Left colon (tissue), 2 donors: ENCODE measurements at regions not wholly inside any gene's neighbourhood (a gene's known extent, or its start where the extent isn't known, plus 50 kb on each side); places are given as distances from the start of the nearest gene placed in this dataset.

Source experiments
- ATAC-seq: fragments of 200-7000 bp; cut with Tn5 transposase; one replicate; pipeline ENCODE4 v1.9.1; 2020; ENCODE audit warnings: mild to moderate bottlenecking, moderate library complexity
- DNase-seq, 2 donors: peaks; one replicate each; pipeline ENCODE4 v3.0.0-alpha.2; 2020
- intact Hi-C, 2 donors: fragments of 100-400 bp; cut with DNase I in 1 of 2; cut with micrococcal nuclease in 1 of 2; formaldehyde crosslinking; loops; one replicate each; pipeline versions ENCODE4 v1.11.2 to v1.14.0; 2022; cut with DNase I, micrococcal nuclease
- donor health status: DM: no; HTN: no; CAD: no.
- donor health status: DM: yes; HTN: yes; CAD: no.

DNA sequence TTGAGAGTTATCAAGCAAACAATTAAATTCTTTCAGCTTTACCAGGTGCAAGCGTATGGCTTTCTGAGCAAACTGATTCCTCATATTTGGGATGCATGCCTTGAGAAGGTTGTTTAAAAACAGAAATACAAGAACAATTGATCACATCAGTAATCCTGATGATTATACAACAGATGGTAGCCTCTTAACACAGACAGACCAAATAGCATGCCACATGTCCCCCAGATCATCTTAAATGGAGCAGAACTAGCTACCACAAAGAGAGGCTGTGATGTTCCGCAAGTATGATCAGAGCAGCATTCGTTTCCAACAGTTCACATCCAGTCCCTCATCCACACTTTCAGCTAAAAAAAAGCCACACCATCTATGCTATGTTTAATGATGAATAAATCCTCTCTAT is 246.2 kb upstream of the NRSN1 start:
- intact Hi-C loops: no loop called here
- ATAC-seq: no peak
- no peak for DNase-seq

DNA sequence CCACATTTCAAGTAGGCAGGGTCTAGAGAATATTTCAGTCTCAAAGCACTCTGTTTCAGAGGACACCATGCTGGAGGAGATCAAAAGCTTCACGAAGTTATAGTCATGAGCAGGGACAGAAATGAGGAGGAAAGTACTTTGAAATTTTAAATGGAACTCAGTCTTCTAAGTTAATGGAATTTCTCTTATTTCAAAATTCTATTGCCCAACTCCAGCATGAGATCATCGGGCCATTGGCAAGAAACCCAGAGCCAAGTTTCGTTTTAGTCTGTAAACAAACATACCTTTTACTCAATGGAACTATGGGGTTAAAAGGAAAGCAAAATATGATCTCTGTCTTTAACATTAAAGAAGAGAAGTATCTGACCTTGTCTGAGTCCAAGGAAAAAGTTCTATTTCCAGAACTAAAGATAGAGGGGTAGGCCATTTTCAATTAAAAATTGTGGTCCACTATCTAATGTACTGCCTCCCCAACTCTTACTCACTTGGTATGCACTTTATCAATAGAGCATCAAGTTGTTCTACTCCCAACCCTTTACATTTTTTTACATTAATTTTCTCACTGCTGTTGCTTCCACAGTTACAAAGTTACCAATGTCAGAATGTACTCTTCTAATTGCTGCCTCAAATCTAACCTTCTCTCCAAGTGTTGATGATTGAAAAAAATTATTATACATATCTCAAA is 235.3 kb upstream of the NRSN1 start:
- ATAC-seq: no peak
- intact Hi-C loops: no loop called here
- DNase-seq: no peak

DNA sequence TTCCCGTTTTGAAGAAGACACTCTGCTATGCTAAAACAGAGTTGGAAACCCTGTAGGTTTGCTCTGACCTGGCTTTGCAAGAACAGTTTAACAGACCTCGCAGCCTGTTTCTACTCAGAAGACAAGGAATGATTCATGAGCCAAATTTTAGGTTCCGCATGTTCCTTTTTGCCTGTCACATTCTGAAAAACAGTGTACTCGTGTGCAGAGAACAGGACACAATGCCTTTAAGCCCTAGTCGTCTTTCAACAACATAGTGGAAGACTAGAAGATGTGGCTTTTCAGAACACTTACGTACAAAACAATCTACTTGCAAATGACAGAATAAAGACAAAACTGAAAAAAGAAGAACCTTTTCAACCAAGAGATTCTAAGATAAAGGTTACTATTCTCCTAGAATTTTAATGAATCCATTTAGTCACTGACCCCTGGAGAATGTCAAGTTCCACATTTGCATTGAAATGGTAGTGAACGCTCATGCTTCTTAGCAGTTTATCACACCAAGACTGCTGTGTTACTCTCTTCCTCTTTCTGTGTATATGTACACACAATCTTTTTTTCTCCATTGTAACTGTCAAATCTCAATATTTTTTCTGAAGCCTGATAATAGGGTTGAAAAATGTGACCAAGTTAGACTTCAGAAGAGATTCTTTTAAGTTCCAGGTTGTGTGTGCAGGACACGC is 220.7 kb upstream of the NRSN1 start:
- intact Hi-C loops: no loop called here
- DNase-seq: no peak
- ATAC-seq: no peak

DNA sequence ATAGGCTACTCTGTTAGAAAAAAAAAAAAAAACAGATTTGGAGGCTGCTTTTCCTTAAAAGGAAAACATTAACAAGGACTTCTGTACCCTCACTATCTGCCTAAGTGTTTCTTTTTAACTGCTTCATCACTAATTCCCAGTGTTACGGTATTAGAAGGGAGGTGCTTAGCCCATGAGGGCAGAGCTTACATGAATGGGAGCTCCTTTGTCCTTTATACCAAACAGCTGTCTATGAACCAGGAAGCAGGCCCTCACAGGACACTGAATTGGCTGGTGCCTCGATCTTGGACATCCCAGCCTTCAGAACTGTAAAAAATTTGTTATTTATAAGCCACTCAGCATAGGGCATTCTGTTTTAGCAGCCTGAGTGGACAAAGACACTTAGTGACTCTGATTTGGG is 215.6 kb upstream of the NRSN1 start:
- intact Hi-C loops: no loop called here
- DNase-seq: no peak
- ATAC-seq: no peak

DNA sequence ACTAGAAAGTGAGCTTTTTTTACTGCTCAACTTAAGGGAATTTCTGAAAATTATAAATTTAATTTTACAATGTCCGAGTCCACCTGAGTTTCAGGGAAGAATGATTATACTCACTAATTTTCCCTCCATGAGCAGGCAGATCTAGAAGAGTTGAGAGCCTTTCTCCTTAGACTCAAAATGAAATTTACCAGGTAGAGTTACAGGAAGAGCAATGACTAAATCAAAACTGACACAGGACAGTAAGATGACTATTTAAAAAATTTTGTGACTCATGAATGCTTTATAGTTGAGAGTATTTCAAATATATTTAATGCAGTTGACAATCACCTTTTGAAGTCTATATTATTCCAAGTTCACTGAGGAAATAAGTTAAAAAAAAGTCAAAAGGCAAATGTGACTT is 198.1 kb upstream of the NRSN1 start:
- intact Hi-C loops: no loop called here
- no peak for DNase-seq
- ATAC-seq: no peak

DNA sequence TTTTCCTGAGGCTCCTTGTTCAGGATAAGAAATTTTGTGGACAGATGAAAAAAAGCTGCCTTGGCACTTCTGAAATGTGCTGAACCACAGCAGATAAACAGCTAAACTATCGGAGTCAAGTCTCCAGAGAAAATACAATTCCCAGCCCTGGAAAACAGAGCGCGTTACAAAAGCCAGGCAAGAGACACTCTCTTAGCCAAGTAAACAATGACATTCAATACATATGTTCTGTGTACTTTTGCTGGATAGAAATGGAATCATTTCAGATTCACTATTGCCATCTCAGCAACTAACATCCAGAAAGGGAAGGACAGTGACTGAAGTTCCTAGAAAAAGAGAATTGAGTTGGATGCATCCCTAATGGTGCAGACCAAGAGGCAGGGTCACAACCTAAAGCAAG is 196.8 kb upstream of the NRSN1 start:
- intact Hi-C loops: no loop called here
- no peak for DNase-seq
- no peak for ATAC-seq

DNA sequence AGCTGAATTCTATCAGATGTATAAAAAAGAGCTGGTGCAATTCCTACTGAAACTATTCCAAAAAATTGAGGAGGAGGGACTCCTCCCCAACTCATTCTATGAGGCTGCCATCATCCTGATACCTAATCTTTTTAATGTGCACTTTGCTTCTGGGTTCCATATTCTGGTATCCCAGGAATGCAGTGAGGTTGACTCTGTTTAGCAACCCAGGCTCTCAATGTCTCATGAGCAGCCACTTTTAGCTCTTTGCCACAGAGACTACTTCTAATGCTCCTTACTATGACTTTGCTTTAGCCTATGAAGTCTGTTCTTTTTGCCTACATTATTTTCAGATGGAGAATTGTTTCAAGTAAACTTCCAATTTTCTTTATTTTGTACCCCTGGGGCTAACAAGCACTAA is 185.5 kb upstream of the NRSN1 start:
- DNase-seq: no peak
- intact Hi-C loops: no loop called here
- ATAC-seq: no peak

DNA sequence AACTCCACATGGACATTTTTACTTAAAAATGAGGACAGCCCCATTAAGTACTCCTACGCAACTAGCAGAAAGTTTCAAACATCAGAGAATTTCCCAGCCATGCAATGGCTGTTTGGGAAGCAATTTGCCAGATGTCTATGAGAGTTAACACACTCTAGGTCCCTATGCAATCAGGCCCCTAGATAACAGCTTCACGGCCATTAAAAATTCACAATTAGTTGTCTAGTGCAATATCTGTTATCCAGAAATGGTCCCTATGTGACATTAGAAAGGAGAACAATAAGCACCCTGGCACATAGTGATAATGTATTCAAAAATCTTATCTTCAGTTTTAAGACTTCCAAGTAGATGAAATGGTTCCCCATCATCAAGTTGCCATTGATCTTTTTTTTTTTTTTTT is 174.3 kb upstream of the NRSN1 start:
- ATAC-seq (no peak), DNase-seq (no peak)
- intact Hi-C loops: no loop called here

DNA sequence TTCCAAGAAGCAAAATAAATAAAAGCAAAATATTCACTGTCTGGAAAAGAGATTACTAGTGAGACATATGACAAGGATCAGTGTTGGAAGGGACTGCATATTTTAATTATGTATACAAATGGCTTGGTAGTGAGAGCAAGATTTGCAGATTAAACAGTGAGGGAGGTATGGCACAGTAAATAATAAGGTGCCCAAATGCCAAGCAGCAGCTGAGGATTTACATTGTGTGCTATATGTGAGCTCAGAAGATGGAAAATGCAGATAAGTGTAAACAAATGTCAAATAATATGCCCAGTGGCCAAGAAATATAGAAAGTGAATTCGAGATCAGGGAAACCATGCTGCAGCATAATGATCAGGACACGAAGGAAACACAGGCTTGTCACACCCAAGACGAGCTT is 173.8 kb upstream of the NRSN1 start:
- ATAC-seq (no peak), DNase-seq (no peak)
- intact Hi-C loops: no loop called here

DNA sequence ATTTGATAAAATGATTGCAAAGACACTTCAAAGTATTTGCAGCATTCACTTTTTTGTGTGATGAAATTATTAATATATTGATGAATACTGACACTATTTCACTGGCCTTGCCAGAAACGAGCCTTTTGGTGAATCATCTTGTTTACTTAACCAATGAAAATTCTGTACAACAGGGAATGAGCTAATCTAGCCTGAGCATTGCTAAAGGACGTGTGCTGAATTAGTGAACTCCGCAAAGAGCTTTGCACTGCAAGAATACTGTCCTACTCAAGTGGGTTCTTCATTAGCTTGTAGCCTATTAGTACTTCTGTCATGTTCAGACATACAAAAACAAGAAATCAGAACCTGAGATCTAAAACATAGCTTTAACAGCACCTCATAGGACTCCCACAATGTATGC is 172.0 kb upstream of the NRSN1 start:
- DNase-seq: no peak
- intact Hi-C loops: no loop called here
- ATAC-seq: no peak

DNA sequence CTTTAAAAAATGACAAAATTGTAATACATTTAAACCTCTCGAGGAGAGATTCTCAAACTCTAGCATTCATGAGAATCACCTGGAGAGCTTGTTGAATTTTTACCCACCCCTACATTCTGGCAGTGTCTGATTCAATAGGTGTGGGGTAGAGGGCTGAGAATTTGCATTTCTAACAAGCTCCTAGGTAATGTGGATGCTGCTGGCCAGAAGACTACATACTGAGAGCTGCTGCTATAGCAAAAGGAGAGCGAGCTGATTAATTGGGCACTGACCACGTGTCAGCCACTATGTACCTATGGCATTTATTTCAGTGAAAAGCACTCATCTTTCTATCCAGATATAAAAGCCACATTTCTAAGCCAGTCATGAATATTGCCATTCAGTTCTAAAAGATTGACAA is 169.0 kb upstream of the NRSN1 start:
- ATAC-seq: no peak
- no peak for DNase-seq
- intact Hi-C loops: no loop called here

DNA sequence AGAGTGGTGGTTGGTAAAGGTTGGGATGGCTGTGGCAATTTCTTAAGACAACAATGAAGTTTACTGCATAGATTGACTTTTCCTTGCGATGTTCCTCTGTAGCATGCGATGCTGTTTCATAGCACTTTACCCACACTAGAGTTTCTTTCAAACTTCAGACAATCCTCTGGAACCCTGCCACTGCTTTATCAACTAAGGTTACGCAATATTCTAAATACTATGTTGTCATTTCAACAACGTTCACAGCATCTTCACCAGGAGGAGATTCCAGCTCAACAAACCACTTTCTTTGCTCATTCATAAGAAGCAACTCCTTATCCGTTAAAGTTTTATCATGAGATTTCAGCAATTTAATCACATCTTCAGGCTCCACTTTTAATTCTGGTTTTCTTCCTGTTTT is 161.2 kb upstream of the NRSN1 start:
- intact Hi-C loops: no loop called here
- DNase-seq (no peak), ATAC-seq (no peak)

DNA sequence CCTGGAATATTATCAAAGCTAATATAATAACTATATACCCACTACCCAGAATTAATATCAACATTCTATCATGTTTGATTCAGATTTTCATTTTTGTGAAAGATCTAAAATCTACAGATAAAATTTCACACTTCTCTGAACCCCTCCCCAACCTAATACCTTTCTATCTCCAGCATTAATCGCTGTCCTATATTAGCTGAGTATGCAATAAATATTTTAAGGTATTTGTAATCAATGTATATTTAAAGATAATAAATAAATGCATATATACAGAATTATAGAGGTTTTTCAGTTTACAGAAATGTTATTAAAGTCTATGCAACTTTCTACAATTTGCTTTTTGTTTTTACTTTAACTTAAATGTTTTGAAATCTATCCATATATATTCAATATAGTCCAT is 156.7 kb upstream of the NRSN1 start:
- intact Hi-C loops: no loop called here
- DNase-seq: no peak
- ATAC-seq: no peak

DNA sequence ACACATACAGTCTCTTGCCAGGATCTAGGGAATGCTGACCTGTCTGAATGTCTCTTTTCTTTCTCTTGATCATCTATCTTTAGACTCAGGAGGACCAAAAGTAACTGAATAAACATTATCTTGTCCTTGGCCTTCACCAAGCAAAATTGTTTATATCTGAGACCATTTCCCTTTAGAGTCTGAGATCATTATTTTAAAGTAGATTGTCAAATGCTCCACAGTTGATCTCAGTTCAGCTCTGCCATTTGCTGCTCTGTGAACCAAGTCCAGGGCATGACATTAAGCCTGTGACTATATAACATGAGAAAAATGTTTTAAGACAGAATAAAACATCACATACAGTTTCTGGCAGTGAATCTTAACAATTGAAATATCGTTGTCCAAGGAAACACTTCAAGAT is 148.3 kb upstream of the NRSN1 start:
- intact Hi-C loops: no loop called here
- no peak for ATAC-seq
- DNase-seq: no peak

DNA sequence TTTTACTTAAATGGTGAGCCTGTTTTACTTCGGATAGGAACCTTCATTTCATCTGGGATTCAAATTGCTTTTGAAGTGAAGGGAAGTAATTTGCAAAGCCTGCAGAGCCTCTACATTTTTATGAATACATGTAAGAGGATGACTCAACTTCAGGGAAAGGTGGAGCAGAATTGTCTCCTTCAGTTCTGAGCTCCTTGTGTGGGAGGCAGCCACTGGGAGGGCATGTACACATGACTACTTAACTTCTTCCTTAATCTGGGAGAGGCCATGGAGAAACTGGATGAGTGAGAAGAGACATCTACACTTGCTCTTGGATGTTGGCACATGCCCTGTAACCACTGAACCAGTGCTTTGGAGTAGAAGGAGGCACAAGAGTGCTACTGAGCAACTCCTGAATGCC is 145.1 kb upstream of the NRSN1 start:
- peak; percentile 37 for ATAC-seq
- intact Hi-C loops: no loop called here
- no peak for DNase-seq

DNA sequence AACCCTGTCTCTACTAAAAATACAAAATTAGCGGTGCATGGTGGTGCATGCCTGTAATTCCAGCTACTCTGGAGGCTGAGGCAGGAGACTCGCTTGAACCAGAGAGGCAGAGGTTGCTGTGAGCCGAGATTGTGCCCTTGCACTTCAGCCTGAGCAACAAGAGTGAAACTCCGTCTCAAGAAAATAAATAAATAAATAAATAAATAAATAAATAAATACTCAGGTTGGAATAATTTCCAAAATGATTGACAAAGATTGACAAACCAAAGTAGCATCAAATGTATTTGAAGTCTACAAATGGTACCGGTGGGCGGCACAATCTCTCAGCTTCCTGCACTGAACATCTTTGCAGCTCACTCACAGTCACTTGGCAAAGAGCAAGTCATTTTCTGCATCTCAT is 144.1 kb upstream of the NRSN1 start:
- intact Hi-C loops: no loop called here
- no peak for DNase-seq
- no peak for ATAC-seq

DNA sequence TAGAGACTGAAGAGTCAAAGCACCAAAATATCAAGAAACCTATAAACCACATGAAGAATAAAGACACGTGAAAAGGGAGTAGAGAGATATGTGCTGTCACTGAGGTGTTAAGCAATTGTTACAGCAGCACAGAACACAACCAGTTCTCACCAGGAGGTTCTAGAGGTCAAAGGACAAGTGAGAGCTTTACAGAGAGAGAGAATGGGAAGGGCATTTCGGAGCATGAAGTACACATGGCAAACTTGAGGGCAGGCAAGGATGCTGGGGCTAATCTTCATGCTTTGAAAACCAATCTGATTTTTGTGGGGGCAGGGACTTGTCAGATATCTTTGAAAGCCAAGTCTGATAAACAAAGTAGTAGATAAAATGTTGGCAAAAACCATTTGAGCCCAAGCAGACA is 142.3 kb upstream of the NRSN1 start:
- no peak for DNase-seq
- intact Hi-C loops: no loop called here
- ATAC-seq: peak; percentile 98

DNA sequence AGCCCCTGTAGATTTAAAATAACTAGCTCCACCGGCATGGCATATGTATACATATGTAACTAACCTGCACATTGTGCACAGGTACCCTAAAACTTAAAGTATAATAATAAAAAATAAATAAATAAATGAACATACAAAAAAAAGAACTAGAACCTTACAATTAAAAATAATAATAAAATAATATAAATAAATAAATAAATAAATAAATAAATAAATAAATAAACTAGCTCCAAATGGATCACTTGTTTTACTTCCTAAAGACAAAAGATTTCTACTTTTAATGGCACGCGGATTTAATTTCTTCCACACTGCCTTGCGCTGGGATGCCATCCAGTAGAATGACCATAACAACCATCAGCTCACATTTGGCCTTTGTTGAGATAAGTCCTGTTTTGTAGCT is 141.0 kb upstream of the NRSN1 start:
- intact Hi-C loops: no loop called here
- DNase-seq (no peak), ATAC-seq (no peak)

DNA sequence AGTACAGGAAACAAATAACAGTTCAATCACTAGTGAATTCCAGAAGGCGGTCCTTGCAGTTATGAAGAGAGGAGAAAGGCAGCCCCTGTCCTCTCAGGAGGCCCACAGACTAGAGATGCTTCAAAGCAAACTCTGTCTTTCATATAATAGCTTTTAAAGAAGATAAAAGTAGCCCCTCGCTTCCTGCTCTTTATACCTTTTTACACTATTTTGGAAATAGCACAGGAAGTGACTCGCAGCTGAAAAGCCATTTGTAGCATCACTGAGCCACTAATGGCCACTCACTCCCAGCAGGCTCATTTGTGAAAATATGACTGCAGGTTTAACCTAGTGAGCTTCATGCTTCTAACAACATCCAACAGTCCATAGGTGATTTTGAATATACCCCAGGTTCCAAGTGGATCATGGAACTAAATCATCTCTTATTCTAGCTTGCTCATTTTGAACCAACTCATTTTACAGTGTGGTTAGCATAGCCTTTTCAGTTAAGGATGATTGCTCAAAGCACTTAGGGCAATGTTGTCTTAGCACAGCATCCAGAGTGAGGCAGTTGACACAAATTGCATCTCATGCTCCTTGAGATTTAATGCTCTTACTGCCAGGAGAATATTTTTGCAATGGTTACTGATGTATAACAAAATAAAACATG is 136.0 kb upstream of the NRSN1 start:
- no peak for DNase-seq
- intact Hi-C loops: loop anchor here in 1 of 2 donors (10.0 kb wide), 1 partner anchor 1525 kb away; no protein-coding TSS in a partner anchor
- ATAC-seq: no peak

DNA sequence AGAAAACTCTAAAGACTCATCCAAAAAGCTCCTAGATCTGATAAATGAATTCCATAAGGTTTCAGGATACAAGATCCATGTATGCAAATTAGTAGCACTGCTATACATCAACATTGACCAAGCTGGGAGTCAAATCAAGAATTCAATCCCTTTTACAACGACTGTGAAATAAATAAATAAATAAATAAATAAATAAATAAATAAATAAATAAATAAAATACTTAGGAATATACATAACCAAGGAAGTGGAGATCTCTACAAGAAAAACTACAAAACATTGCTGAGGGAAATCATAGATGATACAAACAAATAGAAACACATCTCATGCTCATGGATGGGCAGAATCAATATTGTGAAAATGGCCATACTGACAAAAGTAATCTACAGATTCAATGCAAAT is 132.0 kb upstream of the NRSN1 start:
- ATAC-seq (no peak), DNase-seq (no peak)
- intact Hi-C loops: loop anchor here in 1 of 2 donors (10.0 kb wide), 1 partner anchor 1521 kb away; no protein-coding TSS in a partner anchor

DNA sequence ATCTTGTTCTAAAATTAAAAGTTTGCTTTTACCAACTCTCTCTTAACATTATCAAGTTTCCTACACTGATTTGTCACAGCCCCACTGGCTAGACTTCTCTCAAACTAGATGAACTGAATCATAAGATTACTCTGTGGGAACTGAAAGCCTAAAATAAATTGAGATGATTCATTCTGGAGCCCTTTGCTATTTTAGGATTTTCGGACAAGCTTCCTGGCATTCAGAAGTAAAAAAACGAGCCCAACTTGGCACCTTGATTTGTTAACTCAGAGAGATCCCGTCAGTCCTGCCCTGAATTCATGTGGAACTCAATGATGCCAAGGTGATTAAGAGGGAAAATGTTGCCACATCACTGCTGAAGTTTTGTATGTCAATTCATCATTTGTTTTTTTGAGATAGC is 122.0 kb upstream of the NRSN1 start:
- no peak for DNase-seq

More for the DNA sequence above, 122.0 kb upstream of the NRSN1 start:
- no peak for ATAC-seq
- intact Hi-C loops: no loop called here
